NOMO-1 treated with DMSO at 0.1 percent for 48 hours (cell line): ENCODE measurements at regions not wholly inside any gene's neighbourhood (a gene's known extent, or its start where the extent isn't known, plus 50 kb on each side); places are given as distances from the start of the nearest gene placed in this dataset.
A peak's percentile ranks its signal among the peaks of the same experiment; 100 is the strongest.
"Not testable (repeated sequence)": the region's sequence is repeated elsewhere in the genome, so short reads cannot be mapped to it uniquely, and the experiment has no call there.

Experiments used
- DNase-seq: peaks from one replicate; lab custom pipeline; 2025; ENCODE audit not compliant: unreplicated experiment; lab: John Stamatoyannopoulos, UW

DNA sequence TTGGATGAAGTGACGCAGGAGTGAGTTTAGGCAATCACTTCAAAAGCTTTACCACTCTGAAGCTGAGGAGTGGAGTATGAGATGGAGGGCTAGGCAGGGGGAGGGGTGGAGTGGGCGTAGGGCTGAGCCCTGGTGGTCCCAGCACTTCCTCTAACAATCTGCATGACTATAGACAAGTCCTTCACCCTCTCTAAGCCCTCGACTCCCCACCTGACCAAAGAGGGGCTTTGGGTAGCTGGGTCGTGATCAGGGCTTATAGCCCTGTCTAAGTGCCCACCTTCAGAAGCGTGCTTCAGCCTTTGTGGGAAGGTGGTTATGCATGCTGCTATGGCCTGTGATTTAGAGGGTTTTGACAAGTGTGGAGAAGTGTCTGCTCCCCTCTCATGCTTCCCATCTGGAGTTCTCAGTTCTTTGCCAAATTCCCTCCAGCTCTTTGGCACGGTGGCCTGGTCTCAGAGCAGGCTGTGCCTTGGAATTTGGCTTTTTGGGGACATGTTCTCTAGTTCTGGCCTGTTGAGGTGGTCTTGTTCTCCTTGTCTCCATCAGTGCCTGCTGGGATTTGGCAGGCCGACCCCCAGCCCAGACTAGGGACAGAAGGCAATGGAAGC, 53.0 kb downstream of the ACTBL2 start:
- no peak for DNase-seq

DNA sequence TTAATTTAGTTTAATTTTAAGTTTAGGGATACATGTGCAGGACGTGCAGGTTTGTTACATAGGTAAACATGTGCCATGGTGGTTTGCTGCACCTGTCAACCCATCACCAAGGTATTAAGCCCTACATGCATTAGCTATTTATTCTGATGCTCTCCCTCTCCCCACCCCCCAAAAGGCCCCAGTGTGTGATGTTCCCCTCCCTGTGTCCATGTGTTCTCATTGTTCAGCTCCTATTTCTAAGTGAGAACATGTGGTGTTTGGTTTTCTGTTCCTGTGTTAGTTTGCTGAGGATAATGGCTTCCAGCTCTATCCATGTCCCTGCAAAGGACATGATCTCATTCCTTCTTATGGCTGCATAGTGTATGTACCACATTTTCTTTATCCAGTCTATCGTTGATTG, 53.6 kb downstream of the ACTBL2 start:
- DNase-seq, result not testable (repeated sequence)

- DNase-seq, result no peak
Observed at GRCh38 chr5:57422993-57423392, 59.6 kb downstream of the ACTBL2 start.

DNA sequence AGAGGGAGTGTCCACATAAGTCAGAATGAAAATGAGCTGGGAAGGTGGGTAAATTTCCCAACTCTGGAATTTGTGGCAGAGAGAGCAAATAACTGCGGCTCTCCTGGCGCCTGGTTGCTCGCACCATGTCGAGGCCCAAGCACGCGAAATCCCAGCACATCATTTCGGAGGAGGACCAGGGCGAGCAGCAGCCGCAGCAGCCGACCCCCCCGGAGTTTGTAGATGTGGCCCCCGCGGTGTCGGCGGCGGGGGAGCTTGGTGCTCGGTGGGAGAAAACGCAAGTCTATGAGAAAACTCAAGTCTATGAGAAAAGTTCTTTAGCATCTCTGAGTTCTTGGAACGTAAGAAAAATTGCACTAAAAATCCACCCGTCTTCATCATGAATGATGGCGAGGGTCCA, 60.3 kb downstream of the ACTBL2 start:
- no peak for DNase-seq

DNA sequence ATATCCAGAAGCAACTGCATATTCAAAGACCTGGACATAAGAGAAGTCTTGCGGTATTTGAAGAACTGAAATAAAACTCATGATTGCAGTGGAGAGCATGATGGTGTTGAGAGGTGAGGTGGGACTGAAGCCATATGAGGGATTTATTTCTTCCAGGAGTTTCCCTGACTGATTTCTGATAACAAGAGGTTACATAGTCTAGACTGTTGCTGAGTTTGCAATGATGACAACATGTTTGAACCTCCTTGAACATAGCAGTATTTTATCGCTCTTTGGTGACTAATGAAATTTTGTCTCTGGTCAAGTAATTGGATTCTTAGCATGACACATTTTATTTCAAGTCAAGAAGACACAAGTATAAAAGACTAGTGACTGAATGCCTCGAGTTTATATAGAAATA, 61.8 kb downstream of the ACTBL2 start:
- DNase-seq, result no peak

DNA sequence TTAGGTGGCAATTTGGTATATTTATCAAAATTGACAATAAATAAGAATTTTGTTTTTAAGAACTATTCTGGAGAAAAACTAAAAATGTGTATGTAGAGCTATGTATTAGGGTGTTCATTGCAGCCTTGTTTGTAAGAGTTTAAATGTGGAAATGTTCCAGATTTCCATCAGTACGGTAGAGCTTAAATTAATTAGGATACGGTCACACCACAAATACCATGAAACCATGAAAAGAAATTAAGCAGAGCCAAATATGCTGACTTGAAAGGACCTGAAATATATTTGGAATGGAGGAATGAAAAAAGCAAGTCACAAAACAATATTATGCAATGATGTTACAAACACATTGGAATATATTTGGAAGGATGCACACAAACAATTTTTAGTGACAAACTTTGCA, 64.6 kb downstream of the ACTBL2 start:
- DNase-seq, result no peak

DNA sequence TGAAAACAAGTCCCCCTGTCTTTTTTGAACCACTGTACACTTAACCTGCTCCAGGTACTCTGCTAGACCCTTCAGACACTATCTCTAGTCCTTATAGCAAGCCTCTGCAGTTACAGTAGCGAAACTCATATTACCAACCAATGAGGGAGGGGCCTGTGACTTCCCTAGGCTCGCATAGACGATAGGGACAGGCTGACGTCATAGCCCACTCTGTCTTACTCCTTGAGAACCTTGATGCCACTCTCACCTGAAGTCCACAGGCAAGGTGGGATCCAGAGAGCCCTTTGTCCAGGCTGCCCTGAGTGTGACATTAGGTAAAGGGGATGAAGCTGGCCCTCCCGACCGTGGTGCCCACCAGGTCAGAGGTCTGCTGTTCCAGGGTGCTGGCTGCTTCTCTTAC, 65.3 kb downstream of the ACTBL2 start:
- DNase-seq, result no peak

- DNase-seq, result no peak
Observed at GRCh38 chr5:57416278-57416994, 66.2 kb downstream of the ACTBL2 start.

- no peak for DNase-seq
Observed at GRCh38 chr5:57414857-57415256, 67.8 kb downstream of the ACTBL2 start.

DNA sequence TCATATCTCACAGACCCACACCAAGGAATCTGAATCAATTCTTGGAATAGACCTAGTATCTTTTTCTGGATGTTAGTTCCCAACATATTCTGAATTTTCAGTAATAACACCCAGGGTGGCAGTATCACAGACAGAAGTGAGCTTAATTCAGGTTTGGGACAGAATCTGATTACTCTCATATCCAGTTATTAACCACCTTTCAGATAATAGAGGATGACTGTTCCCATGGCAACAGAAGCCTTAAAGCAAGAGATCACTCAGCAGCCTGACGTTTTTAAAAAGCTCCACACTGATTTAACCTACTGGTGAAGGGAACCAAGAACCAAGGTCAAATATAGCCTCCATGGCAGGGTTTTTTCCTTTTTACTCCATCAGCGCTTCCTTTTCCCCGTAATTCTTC, 68.4 kb downstream of the ACTBL2 start:
- no peak for DNase-seq

DNA sequence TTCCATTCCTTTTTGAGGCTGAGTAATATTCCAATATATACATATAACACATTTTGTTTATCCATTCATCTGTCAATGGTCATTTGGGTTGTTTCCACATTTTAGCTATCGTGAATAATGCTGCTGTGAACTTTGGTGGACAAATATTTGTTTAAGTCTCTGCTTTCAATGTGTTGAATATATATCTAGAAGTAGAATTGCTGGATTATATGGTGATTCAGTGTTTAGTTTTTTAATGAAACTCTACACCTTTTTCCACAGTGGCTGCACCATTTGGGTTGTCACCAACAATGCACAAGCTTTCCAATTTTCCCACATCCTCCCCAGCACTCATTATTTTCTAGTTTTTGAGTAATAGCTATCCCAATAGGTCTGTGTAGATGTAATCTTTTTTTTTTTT, 69.5 kb downstream of the ACTBL2 start:
- no peak for DNase-seq

DNA sequence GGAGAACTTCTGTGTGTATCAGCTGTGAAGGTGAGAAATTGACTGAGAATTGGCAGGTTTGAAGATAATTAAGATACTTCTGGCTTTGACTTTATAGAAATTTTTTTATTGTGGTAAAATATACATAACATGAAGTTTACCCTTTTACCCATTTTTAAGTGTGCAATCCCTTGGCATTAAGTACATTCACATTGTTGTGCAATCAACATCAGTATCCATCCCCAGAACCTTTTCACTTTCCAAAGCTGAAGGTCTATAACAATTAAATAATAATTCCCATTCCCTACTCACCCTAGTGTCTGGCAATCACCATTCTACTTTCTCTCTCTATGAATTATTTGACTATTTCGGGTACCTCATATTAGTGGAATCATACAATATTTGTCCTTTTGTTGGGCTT, 69.9 kb downstream of the ACTBL2 start:
- no peak for DNase-seq

GRCh38 chr5:57411982-57412381, 70.6 kb downstream of the ACTBL2 start:
- no peak for DNase-seq

DNA sequence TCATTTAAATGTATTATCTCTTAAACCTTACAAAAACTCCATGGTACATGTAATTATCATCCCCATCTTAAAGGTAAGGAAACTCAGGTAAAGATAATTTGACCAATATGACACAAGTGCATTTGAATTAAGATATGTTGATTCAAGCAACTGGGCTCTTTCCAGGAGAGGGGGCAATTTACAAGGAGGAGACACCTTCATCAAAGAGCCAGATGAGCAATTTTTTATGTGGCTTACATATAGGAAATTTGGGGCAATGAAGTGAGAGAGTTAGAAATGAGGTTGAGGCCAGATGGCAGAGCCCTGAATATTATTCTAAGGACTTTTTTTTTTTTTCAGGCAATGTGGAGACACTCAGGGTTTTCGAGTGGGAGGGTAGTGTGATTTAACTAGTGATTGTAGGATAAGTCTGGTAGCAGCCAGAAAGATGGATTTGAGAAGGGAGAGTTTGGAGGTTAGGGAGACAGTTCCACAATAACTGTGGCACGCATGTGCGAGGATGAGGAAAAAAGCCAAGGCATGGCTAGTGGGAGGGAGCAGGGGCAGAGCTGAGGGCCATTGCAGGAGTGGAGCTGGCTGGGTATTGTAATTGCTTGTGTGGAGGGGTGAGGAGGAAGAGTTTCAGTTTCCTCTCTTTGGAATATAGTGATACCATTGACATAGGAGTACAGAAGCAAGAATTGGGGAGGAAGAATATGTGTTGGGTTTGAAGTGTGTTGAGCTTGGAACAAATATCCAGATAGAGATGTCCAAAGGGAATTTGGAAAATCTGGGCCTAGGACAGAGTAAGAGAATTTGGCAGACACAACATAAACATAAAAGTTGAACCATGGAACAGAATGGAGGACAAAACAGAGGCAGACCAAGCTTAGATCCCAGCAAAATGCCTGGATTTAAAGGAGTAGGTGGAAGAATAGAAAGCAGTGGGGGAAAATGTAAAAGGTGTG, 72.0 kb downstream of the ACTBL2 start:
- DNase-seq, result no peak

DNA sequence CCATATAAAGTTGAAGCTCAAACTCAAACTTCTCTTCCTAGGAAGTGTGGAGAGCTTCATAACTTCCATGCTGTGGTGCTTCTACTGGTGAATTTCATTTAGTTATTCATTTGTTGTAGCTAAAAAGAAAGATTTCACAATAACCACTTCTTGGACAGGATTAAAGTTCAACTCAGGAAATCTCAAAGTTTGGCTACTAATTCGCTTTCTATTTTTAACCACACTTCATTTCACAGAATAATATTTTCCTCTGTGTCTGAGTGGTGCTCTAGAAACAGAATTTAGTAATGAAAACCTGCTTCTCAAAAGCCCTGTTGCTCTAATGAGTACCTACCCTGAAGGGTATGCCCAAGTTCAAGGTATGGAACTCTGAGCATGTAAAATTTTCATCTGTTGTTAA, 73.9 kb downstream of the ACTBL2 start:
- no peak for DNase-seq

DNA sequence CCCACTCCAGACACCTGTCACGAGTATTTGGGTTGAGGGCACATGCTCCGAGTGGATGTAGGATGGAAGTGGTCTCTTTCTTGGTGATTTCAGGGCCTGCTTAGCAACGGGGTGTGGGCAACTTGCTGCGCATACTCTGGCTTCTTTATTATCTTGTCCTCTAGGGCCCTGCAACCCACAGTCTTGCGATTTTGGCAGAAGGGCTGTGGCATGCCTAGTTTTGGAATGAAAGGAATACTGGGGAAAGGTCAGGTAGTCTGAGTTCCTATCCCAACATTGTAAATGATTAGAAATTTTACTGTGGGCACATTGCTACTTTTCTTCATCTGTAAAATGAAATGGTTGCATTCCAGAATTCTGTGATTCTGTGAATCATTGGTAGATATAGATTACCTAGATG, 74.3 kb downstream of the ACTBL2 start:
- no peak for DNase-seq

DNA sequence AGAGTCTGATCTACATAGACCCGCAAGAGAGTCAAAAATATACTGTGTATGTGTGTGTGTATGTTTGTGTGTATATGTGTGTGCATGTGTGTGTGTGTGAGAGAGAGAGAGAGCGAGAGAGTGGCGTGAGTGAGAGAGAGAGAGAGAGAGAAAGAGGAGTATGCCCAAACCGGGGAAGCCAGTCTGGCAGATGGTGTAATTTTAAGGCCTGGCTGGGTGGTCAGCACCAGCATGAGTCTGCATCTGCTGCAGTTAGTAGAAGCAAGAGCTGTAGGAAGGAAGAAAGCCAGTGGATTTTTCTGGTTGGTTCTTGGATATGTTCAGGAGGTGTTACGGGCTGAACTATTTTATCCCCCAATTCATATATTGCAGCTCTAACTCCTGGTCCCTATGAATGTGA, 75.2 kb downstream of the ACTBL2 start:
- DNase-seq, result no peak

DNA sequence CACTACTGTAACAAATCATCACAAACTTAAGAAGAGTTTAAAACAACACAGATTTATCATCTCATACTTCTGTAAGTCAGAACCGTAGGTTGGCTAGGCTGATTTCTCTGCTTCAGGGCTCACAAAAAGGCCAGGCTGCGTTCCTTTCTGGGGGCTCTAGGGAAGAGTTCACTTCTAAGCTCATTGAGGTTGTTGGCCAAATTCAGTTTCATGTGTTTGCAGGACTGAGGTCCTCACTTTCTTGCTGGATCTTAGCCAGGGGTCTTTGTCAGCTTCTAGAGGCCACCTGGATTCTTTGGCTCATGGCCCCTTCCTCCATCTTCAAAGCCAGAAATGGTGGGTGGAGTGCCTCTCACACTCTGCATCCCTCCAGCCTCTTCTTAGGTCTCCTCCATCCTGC, 76.0 kb downstream of the ACTBL2 start:
- no peak for DNase-seq

DNA sequence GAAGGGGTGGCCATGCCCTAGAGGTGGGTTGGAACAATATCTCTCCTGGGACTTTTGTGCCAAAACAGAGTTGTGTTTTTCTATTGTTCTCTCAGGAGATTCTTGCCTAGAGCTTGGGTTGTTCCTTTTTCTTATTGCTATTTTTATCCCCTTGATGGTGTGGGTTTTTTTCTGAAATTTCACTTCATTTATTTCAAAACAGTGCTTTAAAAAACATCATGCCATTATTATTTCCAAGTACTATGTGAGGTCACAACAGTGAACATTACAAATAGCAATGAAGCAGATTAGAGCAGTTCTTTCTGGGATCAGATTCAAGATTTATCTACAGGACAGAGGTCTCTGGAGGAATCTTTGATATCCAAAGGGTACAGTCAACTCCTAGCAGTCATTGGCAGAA, 76.6 kb downstream of the ACTBL2 start:
- DNase-seq, result peak; percentile 59

- DNase-seq, result no peak
Observed at GRCh38 chr5:57402761-57403160, 79.8 kb downstream of the ACTBL2 start.

DNA sequence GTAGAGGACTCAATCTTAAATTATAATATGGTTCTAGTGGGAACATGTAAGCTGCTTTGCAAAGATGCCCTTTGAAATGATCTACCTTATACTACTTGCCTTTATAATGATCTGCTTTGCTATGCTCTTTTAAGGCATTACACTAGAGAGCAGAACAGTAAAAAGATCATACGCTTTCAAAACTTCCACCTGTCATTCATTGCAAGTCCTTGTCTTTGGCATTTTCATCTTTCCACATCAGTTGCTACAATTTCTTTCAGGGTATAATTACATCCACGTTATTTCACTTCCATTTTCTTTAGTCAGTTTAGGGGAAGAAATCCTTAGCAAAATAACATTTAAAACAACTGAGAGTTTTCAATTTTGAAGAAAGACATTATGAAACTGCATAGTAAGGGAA, 80.3 kb downstream of the ACTBL2 start:
- no peak for DNase-seq
